Thoracic aorta (tissue), 2 donors: ENCODE measurements at regions not wholly inside any gene's neighbourhood (a gene's known extent, or its start where the extent isn't known, plus 50 kb on each side); places are given as distances from the start of the nearest gene placed in this dataset.

Experiments used
- ATAC-seq: fragments of 150-250 bp; one replicate; pipeline ENCODE4 v1.8.0; 2017; ENCODE audit warnings: low read depth; ENCODE audit not compliant: insufficient number of reproducible peaks, low FRiP score
- DNase-seq: peaks from one replicate; pipeline ENCODE4 v3.0.0-alpha.2; 2020; ENCODE audit warnings: low spot score
- H3K27ac ChIP-seq, 2 donors: fragments of 200-600 bp; sonication (generic); 1 replicate in 1 of 2; 2 replicates in 1 of 2; pipeline ENCODE4 v1.5.1; 2016; ENCODE audit warnings: mild to moderate bottlenecking in 2 of 2, moderate library complexity in 2 of 2
- H3K27me3 ChIP-seq: fragments of 200-600 bp; sonication (generic); replicated peaks from 2 replicates; pipeline ENCODE4 v1.6.0; 2016; ENCODE audit warnings: mild to moderate bottlenecking; ENCODE audit not compliant: insufficient read depth
- H3K36me3 ChIP-seq: fragments of 200-600 bp; sonication (generic); one replicate; pipeline ENCODE4 v1.5.1; 2016
- H3K4me1 ChIP-seq, 2 donors: fragments of 200-600 bp; sonication (generic); 1 replicate in 1 of 2; 2 replicates in 1 of 2; pipeline versions ENCODE4 v1.5.1 to v1.6.0; 2016; ENCODE audit warnings: low read depth in 2 of 2, mild to moderate bottlenecking in 1 of 2; ENCODE audit not compliant: control insufficient read depth in 1 of 2
- H3K4me3 ChIP-seq: fragments of 200-600 bp; sonication (generic); 2 replicates; pipeline ENCODE4 v1.5.1; 2016; ENCODE audit warnings: mild to moderate bottlenecking
- H3K9me3 ChIP-seq: fragments of 200-600 bp; sonication (generic); 2 replicates; pipeline ENCODE4 v1.5.1; 2016
- TF ChIP-seq, protein P1 (sequence below): fragments of 200-600 bp; sonication (generic); IDR thresholded peaks from one replicate; pipeline ENCODE4 v1.5.1; 2019; ENCODE audit warnings: antibody characterized with exemption

DNA sequence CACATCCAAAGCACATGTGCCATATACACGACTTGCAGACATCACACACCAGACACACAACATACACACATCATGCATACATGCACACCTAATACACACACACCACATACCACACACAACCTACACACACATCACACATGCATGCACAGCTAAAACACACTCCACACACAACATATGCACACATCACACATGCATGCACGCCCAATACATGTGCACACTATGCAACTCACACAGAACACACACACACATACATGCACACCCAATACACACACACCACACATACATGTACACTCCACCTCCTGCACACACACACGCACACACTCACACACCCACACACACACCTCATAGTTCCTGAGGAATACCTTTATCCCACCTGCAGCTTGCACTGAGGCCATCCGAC lies 436.0 kb downstream of the MIAT start:
- Histone ChIP-seq H3K9me3 (no peaks in the 10 kb centered on the region), H3K4me1 (peaks cover 10 to 22% of the 10 kb centered on the region in 2 donors), H3K27ac (no peak overlapping the region), H3K27me3 (no peaks in the 10 kb centered on the region), H3K4me3 (no peak overlapping the region), H3K36me3 (no peaks in the 10 kb centered on the region)
- TF ChIP-seq, protein P1, sequence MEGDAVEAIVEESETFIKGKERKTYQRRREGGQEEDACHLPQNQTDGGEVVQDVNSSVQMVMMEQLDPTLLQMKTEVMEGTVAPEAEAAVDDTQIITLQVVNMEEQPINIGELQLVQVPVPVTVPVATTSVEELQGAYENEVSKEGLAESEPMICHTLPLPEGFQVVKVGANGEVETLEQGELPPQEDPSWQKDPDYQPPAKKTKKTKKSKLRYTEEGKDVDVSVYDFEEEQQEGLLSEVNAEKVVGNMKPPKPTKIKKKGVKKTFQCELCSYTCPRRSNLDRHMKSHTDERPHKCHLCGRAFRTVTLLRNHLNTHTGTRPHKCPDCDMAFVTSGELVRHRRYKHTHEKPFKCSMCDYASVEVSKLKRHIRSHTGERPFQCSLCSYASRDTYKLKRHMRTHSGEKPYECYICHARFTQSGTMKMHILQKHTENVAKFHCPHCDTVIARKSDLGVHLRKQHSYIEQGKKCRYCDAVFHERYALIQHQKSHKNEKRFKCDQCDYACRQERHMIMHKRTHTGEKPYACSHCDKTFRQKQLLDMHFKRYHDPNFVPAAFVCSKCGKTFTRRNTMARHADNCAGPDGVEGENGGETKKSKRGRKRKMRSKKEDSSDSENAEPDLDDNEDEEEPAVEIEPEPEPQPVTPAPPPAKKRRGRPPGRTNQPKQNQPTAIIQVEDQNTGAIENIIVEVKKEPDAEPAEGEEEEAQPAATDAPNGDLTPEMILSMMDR, result no peak
- no peak for DNase-seq
- no peak for ATAC-seq

DNA sequence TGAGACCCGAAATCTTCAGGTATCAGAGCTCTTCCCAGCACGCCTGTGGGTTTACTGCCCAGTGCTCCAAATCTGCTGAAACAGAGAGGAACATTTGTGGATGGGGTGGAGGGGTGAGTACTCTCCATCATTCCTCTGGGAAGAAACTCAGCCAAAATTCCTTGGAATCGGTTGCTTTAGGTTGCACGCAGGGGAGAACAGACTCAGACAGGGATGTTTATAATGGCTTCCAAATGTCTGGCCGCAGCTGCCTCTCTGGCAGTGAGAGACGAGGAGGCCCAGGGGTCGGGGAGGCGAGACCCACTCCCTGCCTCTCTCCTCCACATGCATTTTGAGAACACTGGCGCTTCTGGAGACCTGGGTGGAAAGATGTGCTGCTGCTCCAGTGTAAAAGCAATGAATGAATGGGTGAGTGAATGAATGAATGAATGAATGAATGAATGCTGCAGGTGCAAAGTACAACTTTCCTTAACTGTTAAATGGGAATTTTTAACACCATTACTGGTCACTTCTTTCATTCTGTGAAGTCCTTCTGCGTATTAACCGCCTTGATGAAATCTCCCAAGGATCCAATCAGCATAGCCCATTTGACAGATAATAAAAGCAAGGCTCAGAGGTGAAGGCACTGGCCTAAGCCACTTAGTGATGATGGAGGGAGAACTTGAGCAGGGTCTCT lies 437.4 kb downstream of the MIAT start:
- TF ChIP-seq, protein P1, result no peak
- H3K27ac ChIP-seq, result peak overlapping the region in 1 of 2 donors; percentile 7
- no peaks in the 10 kb centered on the region for H3K36me3 ChIP-seq
- H3K4me1 ChIP-seq, result peaks cover 10 to 22% of the 10 kb centered on the region in 2 donors
- no peaks in the 10 kb centered on the region for H3K9me3 ChIP-seq
- DNase-seq, result no peak
- ATAC-seq, result no peak
- no peak overlapping the region for H3K4me3 ChIP-seq
- no peaks in the 10 kb centered on the region for H3K27me3 ChIP-seq

DNA sequence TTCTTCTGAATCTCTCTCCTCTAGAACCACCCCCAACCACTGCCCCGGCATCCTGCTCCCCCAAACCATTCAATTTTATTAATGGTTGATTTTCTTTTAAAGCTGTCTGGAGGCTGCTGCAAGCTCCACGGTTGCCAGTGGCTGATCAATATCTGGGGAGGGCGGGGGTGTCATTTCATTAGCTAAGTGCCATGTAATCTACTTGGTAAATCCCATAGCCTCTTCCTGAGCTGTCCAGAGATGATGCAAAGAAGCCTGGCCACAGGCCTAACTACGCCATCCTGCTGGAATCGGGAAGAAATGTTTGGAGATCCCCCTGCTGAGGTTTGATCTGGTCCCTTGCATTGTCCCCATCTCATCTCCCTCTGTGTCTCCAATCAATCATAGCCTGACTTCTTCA lies 440.1 kb downstream of the MIAT start:
- H3K27ac ChIP-seq, result no peak overlapping the region
- H3K27me3 ChIP-seq, result no peaks in the 10 kb centered on the region
- H3K9me3 ChIP-seq, result no peaks in the 10 kb centered on the region
- H3K36me3 ChIP-seq, result no peaks in the 10 kb centered on the region
- peaks cover 10 to 29% of the 10 kb centered on the region in 2 donors for H3K4me1 ChIP-seq
- DNase-seq (no peak), ATAC-seq (no peak)
- H3K4me3 ChIP-seq, result no peak overlapping the region
- TF ChIP-seq, protein P1, result no peak

GRCh38 chr22:27097933-27098332 lies 440.5 kb downstream of the MIAT start:
- TF ChIP-seq, protein P1, result no peak
- Histone ChIP-seq H3K9me3 (no peaks in the 10 kb centered on the region), H3K27ac (no peak overlapping the region), H3K4me1 (peaks cover 10 to 33% of the 10 kb centered on the region in 2 donors), H3K4me3 (no peak overlapping the region), H3K36me3 (no peaks in the 10 kb centered on the region), H3K27me3 (no peaks in the 10 kb centered on the region)
- DNase-seq (no peak), ATAC-seq (no peak)

GRCh38 chr22:27099946-27100722 lies 442.7 kb downstream of the MIAT start:
- DNase-seq (no peak), ATAC-seq (no peak)
- Histone ChIP-seq H3K27me3 (no peaks in the 10 kb centered on the region), H3K9me3 (no peaks in the 10 kb centered on the region), H3K27ac (no peak overlapping the region), H3K4me3 (no peak overlapping the region), H3K36me3 (no peaks in the 10 kb centered on the region), H3K4me1 (peaks cover 0 to 38% of the 10 kb centered on the region in 2 donors)
- TF ChIP-seq, protein P1, result no peak
